SU-DHL-6 (cell line): ENCODE measurements at regions not wholly inside any gene's neighbourhood (a gene's known extent, or its start where the extent isn't known, plus 50 kb on each side); places are given as distances from the start of the nearest gene placed in this dataset.

ENCODE experiments used
- CTCF ChIP-seq: fragments of 200-600 bp; sonication (generic); IDR thresholded peaks from one replicate; pipeline ENCODE4 v1.5.1; 2017; ENCODE audit warnings: antibody characterized with exemption, mild to moderate bottlenecking, low read length, moderate library complexity; ENCODE audit not compliant: insufficient read depth, poor library complexity, severe bottlenecking
- EZH2phosphoT487 ChIP-seq: fragments of 200-600 bp; sonication (generic), shearing (Covaris generic); conservative IDR thresholded peaks from 2 replicates; pipeline ENCODE4 v1.6.1; 2018; ENCODE audit warnings: mild to moderate bottlenecking, antibody characterized with exemption, low read length, moderate library complexity, mixed read lengths

DNA sequence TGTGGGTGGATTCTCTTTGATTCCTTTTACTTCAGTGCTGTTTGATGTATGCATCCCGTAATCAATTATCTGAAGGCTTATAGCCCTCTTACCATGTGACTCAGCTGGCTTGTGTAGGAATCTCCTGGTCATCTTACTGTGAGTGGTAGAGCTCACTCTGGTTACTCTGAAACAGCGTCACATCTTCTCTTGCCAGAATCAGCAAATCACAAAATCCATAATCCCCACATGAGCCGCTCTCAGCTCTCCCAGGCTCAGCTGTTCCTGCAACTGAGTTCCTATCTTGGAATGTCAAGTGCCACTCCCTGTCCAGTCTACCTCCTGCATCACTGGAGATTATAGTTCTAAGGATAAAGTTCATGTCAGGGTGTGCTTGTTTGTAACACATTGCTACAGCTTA is 278.0 kb downstream of the FBXO8 start:
- no peak for TF ChIP-seq CTCF
- TF ChIP-seq EZH2phosphoT487 = no peak
